GM21529 (cell line): ENCODE measurements at regions not wholly inside any gene's neighbourhood (a gene's known extent, or its start where the extent isn't known, plus 50 kb on each side); places are given as distances from the start of the nearest gene placed in this dataset.

Source experiments
- ATAC-seq: cut with Tn5 transposase; IDR thresholded peaks from one replicate; pipeline ENCODE4 v1.9.1; 2021; ENCODE audit not compliant: unreplicated experiment

DNA sequence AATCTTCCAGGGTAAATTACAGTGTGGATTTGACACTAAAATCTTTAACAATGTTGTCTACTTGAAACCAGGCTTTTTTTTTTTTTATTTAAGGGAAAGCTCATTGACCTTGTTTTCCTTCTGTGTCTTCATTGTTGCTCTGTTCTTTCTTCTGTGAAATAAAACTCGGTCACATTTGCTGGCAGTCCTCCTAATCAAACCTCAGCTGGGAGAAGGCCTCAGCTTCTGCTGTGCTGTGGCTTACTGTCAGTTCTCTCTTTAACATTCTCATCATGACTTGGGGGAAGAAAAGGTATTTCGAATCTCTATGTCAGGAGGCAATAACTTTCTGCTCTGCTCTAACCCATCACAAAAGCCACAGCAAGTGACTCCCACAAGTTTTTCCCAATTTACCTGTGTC is 268.9 kb downstream of the ZNF608 start:
- ATAC-seq = no peak

DNA sequence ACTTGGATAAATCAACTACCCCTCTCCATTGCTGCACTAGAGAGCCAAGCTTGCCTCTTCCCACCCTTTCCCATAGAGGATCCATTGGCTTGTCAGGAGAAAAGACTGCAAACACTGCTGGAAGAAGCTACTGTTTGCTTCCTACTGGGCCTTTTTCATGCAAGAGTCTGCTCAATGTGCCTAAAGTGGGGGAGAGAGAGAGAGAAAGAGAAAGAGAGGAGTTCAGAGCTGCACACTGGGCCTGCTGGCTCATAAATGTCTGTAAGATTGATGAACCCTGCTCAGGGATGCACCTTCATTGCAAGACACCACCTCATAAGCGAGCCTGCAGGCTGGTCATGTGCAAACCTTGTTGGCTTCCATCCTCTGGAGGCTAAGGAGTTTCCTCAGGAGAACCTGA is 269.4 kb downstream of the ZNF608 start:
- no peak for ATAC-seq

DNA sequence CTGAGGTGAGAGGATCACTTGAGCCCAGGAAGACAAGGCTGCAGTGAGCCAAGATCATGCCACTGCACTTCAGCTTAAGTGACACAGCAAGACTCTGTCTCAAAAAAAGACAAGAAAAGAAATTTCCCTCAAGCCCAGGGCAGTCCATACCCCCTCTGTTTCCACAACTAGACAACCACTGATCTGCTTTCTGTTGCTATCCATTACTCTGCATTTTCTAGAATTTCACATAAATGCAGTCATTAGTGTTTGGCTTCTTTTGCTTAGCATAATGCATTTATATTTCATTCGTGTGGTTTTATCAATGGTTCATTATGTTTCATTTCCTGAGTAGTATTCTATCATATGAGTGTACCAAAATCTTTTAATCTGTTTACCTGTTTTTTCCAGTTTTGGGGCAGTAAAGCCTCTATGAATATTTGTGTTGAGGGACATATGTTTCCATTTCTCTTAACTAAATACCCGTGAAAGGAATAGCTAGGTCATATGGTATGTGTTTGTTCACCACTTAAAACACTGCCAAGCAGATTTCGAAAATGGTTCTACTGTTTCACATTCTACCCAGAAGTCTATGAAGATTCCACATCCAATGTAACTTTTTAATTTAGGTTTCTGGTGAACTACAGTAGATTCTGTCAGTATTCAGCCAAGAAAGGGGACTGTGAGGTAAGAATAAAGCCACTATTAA is 271.8 kb downstream of the ZNF608 start:
- ATAC-seq = no peak

DNA sequence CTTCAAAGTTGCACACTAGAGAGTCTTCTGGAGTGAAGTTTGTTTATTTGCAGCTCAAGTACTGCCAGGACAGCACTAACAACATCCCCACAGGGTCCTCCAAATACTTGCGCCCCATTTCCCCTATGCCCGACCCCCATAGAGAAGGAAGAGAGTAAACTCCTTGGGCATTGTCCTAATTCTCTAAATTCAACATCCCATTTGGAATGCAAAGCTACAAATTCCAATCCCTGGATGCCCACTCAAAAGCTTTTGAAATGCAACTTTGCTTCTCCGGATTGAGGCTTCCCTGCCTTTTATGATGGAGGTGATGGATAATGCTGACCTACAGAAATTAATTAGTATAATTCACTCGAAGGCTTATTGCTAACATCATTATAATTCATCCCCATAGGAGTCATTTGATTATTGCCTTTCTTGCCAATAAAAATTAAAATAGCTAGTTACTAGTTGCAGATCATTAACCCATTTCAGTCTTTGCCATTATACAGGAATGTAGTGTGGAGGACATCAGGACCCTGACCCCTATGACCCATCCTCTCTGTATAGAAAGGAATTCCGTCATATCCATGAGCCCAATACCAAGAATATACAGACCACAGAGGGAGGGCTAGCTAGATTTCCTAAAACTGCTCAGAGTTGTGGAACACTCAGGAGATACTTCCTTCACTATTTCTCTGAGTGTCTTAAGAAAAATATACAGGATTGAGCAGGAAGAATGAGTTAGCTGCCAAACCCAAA is 277.6 kb downstream of the ZNF608 start:
- ATAC-seq = no peak

DNA sequence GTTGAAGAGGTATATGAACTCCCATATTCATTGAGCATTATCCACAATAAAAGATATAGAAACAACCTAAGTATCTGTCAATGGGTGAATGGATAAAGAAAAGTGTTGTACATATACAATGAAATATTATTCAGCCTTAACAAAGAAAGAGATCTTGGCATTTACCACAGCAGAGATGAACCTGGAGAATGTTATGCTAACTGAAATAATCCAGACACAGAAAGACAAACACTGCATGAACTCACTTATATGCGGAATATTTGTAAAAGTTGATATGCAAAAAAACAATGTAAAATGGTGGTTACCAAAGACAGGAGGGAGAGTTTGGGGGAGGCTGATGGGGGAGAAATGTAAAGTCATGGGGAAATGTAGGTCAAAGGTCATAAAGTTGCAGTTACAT is 278.7 kb downstream of the ZNF608 start:
- ATAC-seq = no peak

DNA sequence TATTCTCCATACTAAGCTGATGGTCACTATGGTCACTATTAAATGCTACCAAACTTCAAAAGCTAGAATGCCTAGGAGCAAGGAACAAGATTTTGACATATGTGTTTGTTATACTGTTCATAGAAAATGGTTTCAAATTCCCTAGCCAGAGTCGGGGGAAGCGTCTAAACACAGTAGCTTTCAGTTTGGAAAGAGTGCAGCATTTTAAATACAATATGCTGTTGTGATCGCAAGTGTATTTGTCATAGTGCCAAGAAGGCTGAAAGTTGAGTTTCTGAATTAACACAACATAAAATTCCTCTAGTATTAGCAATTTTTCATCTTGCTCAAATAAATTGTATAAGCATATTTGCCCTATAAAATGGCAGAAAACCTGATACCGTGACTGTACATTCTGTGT is 280.4 kb downstream of the ZNF608 start:
- ATAC-seq = no peak

DNA sequence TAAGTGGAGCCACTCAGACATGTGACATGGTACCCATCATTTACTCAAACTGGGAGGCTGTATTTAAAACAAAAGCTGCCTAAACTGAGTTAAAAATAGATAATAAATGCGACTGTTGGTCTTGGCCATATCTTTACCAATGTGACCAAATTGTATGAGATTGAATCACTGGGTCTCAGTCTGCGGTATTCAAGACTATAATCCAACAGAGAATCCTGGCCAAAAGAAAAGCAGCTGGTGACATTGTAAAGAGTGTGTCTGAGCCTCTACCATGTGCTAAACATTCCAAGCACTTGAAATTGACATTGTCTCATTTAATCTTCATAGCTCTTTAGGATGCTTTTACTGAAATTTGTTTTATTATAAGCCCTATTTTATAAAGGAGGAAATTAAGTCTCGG is 282.6 kb downstream of the ZNF608 start:
- ATAC-seq = no peak

DNA sequence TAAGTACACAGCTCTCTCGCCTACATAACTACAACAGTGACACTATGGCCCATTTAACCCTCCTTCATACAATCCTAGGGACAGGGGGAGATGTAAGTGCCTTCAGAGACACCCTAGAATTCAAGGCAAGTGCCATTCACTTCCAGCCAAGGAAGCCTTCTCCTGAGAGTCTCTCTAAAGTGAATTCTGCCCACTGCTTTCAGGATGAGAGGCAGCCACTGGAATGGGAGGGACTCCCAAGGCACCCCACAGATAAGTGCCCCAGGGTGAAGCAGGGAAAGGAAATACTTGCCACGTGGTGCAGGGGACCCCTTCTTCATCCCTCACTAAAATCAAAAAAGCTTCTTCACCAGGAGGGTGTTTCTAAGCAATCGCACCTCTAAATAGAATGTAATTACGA is 283.7 kb downstream of the ZNF608 start:
- ATAC-seq = no peak

DNA sequence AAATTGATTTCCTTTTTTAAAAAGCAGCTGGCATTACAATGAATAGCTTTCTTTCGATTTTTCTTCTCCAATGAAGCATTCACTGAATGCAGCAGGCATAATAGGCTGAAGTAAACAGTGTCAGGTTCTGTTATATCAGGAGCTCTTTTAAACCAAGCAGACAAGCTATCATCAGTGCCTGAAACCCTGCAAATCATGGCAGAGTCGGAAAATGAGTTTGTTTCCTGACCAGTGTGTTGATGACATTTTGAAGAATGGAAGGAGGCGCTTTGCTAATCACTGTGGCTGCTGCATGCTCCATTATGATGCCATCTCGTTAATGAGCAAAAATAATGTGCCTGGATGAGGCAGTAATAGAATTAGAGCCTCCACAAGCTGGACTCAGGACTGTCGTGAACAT is 284.5 kb downstream of the ZNF608 start:
- no peak for ATAC-seq

DNA sequence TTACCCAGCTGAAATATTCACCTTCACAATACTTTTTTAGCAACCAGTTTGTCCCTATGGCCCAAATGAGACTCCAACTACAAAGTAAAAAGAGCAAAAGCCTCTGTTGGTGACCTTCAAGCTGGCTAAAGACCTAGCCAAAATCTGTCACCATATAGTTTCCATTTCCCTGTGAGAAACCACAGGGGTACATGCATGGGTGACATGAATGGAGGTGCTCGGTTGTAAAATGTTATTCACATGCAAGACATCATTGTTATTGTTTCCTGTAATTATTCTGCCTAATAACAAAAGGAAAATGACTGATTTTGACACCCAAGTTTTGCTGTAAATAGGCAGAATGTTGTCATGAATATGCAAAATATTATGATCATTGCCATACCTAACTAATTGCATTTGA is 285.3 kb downstream of the ZNF608 start:
- no peak for ATAC-seq

DNA sequence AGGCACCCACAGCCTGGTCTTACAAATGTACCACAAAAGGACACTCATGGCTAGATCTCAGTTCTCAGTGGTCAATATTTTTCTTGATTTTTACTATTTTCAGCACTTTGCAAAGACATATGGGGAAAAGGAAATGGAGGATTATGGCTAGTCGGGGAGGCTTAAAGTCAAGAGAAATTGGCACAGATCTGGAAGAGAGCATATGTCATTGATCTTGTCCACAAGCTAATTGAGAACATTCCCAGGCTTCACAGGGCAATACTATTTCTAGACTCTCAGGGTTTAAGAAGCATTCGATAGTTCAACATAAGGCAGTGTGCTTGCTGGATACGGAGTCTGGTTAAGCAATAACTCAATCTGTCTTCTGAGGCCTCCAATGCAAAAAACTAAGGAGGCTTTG is 285.8 kb downstream of the ZNF608 start:
- no peak for ATAC-seq

DNA sequence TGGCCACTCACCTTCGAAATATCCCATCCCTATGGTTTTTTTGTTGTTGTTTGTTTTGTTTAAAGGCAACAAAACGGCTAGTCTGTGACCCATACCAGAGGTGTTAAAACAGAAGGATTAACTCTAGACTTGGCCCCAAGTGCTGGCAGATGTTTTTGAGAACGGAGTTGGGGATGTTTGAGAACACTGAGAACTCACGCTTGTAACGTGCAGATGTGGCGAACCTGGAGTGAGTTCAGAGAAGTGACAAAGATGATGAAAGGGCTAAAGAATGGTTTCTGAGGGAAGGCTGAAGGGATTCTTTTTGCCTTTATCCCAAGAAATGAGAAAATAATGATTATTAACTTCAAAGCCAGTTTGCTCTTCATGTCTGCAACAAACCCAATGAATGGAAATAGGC is 286.5 kb downstream of the ZNF608 start:
- ATAC-seq = no peak

DNA sequence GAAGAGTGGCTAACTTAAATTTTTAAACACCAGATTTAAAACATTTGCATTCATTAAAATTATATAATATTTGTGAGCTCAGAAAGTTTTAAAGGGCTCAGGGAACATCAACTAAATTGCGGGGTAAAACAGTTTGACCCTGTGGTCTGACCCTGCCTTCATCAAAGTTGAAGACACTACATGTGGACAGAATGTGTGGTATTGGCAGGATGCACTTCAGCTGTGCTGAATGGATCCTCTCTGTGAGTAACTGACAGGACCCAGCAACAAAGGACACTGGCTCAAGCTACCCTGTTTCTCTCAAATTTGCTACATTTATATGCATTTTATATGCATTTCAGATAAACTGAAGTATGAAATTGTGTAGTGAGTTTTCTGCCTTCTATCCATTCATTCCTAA is 288.5 kb downstream of the ZNF608 start:
- ATAC-seq = no peak

DNA sequence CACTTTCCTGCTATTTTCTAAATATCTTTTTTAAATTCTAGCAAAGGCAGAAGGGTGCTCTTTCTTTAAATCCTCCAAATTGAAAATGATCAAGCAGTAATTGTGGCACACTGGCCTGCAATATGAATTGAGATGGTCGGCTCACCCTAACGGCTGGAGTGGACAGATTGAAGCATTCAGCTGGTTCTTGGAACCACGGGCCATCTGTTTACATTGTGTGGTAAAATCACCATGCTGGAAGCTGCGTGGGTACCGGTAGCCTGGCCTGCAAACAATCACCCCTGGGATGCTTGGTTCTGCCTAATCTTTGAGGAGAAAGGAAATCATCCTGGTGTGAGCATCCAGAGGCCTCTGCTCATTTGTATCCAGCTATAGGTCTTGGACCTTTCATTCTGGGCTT is 289.3 kb downstream of the ZNF608 start:
- ATAC-seq = no peak

DNA sequence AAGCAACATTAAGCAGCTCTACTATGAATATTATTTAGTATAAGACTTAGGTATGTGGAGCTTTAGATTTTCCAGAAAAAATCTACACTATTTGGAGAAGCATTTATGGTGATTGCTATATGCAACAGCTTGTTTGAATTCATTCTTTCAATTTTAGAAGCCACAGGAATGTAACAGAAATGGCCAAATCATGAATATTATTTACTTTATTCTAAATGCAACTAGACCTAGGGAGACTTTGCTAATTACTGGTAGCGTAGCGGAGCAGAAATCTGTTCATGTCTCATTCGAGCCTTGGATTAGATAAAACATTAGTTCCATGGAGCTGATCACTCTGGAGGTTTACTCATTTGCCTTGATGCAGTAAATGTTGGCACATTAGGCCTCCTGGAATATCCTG is 290.2 kb downstream of the ZNF608 start:
- no peak for ATAC-seq

DNA sequence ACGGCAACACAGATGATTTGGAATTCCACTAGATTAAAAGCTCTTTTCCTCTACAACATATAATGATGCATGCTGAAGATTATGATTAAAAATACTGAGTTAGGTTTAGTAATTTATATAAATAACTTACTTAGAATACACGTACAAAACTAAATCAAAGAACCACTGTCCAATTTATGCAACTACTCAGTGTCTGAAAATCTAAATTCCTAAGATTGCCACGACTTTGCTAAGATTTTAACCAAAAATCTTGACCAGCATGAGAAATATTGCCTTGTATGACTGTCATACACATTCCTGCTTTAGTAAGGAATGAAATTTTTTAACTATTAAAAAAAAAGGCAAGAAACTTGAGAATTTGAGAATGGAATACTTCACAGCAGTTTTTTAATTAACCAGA is 292.4 kb downstream of the ZNF608 start:
- no peak for ATAC-seq

DNA sequence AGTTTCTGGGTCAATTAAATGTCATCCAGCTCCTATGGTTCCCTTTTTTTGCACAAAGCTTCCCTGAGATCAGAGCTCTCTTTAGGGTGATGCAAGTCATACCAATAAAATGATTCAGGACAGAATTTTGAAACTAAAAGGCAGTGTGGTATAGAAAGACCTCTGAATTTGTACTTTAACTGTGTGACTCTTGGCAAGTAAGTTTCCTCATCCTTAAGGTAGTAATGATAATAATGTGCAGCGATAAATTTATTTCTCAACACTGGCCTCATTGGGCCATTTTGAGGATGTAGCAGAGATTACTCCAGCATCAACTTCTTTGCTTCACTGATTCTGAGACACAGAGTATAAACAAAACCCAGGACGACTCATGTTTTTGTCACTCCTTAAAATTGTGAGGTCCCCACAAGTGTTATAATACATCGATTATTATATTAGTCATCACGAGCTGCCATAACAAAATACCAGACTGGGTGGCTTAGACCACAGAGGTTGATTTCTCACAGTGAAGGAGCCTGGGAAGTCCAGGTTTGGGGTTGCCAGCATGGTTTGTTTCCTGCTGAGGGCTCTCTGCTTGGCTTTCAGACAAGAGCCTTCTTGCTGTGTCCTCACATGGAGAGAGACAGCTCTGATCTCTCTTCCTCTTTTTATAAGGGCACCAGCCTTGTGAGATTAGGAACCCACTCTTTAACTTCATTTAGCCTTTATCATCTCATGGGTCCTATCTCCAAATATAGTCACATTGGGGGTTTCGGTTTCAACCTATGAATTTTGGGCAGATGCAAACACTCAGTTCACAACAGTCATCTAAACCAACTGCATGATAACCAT is 293.0 kb downstream of the ZNF608 start:
- ATAC-seq = peak; percentile 95

DNA sequence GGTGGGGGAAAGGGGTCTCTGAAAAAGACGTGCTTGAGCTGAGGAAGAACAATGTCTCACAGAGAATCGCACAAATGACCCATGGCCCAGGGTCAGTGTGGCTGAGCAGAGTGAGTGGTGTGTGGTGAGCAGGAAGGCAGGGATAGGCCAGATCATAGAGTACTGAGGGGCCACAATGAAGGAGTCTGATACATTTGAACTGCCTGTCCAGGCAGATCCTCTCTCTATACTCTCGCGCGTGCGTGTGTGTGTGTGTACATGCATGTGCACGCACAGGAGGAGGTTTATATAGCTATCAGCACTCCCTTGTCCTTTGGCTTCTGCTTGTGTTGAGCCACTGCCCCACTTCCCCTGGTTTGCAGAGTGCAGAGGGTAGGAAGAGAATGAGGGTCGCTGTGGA is 294.0 kb downstream of the ZNF608 start:
- ATAC-seq = no peak

DNA sequence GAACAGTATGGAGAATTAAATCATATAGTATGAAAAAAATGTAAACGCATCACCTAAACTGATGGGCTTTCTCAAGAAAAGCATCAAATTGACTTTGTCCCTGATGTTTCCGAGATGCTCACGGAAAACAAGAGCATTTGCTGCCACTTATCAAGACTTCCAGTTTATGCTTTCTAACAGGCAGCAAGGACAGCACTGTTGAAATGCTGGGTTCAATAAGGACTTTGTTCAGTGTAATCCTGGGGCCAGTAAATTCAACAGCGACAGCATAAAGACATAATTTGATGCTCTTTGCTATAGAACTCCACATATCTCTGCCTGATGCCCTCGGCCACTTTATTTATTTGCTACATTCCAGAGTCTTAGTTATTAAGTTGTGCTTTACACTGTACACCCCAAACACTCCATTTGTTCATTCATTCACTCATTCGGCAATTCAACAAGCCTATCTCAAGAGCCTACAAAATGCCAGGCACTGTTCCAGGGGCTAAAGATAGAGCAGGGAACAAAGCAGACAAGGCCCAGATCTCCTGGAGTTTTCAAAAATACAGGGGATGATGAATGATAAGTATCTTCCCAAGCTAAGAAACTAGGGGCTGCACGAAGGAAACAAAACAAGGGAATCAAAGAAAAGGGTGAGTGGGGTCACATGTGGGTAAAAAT is 294.6 kb downstream of the ZNF608 start:
- ATAC-seq = no peak

DNA sequence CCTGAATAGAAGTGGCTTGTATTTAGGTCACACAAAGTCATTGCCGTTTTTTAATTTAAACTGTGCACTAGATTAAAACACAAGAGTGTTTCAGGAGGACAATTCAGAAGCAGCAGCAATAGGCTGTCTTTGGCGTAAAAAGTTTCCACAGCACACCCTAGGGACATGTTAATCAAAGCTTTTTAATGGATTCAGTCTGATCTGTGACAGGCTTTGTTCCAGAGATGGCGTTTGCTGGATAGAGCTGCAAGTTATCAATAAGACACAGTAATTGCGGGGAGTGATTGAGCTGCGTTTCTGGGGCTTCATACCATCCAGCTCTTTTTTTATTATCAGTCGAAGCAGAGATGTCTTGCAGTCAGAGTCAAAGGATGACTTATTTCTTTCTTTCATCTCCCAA is 300.3 kb downstream of the ZNF608 start:
- no peak for ATAC-seq

DNA sequence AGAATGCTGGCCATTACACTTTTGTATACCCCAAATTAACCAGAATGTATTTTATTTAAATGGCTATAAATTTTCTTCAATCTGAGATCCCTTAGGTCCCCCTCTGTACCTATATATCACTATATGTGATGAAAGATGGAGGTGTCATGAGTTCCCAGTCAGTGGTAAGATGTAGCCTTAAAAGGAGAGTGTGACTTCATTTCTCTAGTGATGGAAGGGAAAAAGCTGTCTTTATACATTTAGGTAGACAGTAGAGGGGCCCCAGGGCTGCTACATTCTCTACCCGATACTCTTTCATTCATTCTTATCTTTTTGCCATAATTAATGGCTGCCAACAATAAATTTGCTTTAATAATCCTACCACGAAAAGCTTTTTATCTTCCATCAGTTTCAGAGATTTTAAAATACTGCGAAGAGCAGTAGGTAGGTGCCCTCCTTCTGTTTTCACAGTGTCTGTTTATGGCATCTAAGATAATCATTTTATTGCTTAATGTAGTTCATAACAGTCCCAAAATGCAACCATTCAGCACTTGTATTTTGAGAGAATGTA is 301.3 kb downstream of the ZNF608 start:
- no peak for ATAC-seq
